Sigmoid colon (tissue), 4 donors: ENCODE measurements at regions not wholly inside any gene's neighbourhood (a gene's known extent, or its start where the extent isn't known, plus 50 kb on each side); places are given as distances from the start of the nearest gene placed in this dataset.

Source experiments
- CTCF ChIP-seq, 4 experiments: fragments of 450-650 bp in 3 of 4; fragments of 200-600 bp in 1 of 4; IDR thresholded peaks; one replicate each; pipeline ENCODE4 v1.5.1; 2016 to 2019; ENCODE audit warnings: antibody characterized with exemption in 4 of 4, mild to moderate bottlenecking in 3 of 4, moderate library complexity in 2 of 4
- POLR2A ChIP-seq, 2 donors: fragments of 450-650 bp; IDR thresholded peaks; one replicate each; pipeline ENCODE4 v1.6.1; 2016; ENCODE audit warnings: antibody characterized with exemption in 2 of 2, mild to moderate bottlenecking in 2 of 2, moderate library complexity in 2 of 2
- POLR2AphosphoS5 ChIP-seq, 4 donors: sonication (generic); formaldehyde crosslinking; IDR thresholded peaks; one replicate each; pipeline ENCODE4 v1.6.1; 2017; ENCODE audit warnings: antibody characterized with exemption in 4 of 4

GRCh38 chr18:46411867-46412690 is 244.9 kb downstream of the LOXHD1 start:
- TF ChIP-seq CTCF (IDR thresholded peaks at IDR 0.05) (no peak), POLR2A (IDR thresholded peaks at IDR 0.05) (no peak), POLR2AphosphoS5 (IDR thresholded peaks at IDR 0.05) (peak; percentile 19 to 73 (median 66))
